ENCODE measurements at regions not wholly inside any gene's neighbourhood (a gene's known extent, or its start where the extent isn't known, plus 50 kb on each side); places are given as distances from the start of the nearest gene placed in this dataset.
"Not testable (repeated sequence)": the region's sequence is repeated elsewhere in the genome, so short reads cannot be mapped to it uniquely, and the experiment has no call there.

DNA sequence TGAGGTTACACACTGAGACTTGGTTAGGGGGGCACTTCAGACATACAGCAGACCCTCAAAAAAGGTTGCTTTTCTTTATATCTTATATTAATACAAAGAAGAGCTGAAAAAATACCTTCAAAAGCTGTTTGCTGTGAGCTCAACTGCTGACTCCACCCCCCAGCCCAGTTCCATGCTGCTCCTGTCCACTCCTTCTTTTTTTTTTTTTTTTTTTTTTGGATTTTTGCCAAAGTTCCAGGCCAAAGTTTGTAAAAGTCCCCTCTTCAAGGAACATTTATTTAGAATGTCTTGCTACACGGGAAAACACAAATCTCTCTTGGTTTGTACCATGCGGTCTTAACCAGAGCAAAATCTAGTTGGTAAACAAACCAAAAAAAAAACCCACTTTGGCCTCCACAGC, 85.3 kb upstream of the AKAP12 start:
- peak; percentile 22 for DNase-seq (ENCODE audit: low spot score)

DNA sequence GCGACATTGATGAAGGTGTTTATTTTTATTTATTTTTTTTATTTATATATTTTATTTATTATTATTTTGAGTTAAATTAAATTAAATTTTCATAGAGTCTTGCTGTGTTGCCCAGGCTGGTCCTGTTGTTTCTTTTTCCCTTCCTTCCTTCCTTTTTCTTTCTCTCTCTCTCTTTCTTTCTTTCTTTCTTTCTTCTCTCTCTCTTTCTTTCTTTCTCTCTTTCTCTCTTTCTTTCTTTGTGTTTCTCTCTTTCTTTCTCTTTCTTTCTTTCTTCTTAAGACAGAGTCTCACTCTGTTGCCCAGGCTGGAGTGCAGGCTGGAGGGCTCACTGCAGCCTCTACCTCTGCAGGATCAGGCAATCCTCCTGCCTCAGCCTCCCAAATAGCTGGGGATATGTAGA, 84.7 kb upstream of the AKAP12 start:
- DNase-seq (ENCODE audit: low spot score): no peak

DNA sequence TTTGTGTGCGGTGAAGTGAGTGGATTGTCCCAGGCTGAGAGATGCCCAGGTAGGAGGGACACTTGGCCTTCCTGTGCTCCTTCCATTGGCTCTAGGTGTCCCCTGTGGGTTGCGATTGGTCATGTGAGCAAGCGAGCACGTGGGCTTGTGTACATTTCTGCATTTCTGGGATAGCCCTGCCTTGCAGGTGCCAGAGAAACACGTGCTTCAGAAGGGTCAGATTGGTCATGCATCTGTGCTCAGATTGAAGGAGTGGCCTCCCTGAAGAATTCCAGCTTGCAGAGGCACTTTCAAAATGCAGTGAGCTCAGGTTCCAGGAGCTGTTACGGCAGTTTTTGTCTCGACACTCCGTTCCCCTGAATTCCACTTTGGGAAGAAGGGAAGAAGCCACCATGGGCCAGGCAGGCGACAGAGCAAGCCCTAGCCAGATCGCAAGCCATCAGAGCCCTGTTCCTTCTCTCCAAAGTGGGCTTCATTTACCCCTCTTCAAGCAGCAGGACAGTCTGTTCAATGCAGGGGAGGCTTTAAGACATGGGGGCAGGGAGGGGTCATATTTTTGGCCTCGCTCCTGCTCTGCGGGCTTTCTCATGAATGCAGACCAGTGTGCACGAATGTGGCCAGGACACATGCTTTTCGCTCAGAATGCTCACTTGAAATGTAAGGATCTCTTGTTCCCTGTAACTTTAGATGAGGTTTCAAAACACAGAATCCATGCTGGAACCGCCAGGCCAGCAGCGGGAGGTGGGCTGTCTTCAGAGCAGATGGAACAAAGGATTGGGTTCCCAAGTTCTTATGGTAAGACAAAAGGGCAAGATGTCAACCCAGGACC, 78.6 kb upstream of the AKAP12 start:
- DNase-seq (ENCODE audit: low spot score): no peak

DNA sequence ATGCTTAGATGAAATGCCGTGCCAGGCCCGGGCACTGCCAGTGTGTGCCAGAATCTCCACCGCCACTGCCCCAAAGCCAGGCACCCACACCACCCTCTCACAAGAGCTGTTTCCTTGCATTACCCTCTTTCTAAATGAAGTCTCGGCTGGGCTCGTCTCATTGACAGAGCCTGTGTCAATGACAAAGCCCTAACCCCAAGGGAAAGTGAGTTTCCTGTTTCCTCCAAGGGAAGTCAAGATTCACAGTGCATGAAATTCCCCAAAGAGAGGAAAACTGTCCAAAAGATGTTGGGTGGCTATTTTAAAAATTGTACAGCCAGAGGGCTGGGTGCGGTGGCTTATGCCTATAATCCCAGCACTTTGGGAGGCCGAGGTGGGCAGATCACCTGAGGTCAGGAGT, 75.4 kb upstream of the AKAP12 start:
- no peak for DNase-seq (ENCODE audit: low spot score)

DNA sequence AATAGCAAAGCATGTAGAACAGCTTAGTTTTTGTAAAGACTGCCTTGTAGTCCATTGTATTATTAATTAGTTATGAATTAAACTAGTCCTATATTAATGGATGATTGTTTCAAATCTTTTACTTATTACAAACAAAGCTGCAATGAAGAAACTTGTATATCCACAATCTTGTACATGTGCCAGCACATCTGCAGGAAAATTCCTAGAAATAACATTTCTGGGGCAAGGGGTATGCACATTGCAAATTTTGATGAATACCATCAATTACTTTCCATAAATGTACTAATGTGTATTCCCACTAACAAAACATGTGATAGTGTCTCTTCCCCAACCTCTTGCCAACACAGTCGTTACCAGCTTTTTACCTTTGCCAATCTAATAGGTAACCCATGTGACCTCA, 73.6 kb upstream of the AKAP12 start:
- DNase-seq (ENCODE audit: low spot score): no peak

DNA sequence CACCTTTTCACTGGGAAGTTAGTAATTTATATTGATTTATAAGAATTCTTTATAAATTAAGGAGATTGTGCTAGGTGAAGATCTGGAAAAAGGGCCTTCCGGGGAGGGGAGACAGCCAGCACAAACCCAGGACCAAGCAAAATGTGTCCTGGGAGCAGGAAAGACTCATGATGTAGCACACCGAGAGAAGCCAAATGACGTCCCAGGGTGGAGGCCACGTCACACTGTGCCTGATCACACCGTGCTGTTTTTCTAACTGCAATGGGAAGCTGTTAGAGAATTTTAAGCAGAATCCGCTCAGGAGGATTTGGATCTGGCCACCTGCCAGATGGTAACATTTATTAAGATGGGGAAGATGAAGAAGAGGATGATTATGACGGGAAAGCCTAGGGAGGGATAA, 72.7 kb upstream of the AKAP12 start:
- DNase-seq (ENCODE audit: low spot score): no peak

DNA sequence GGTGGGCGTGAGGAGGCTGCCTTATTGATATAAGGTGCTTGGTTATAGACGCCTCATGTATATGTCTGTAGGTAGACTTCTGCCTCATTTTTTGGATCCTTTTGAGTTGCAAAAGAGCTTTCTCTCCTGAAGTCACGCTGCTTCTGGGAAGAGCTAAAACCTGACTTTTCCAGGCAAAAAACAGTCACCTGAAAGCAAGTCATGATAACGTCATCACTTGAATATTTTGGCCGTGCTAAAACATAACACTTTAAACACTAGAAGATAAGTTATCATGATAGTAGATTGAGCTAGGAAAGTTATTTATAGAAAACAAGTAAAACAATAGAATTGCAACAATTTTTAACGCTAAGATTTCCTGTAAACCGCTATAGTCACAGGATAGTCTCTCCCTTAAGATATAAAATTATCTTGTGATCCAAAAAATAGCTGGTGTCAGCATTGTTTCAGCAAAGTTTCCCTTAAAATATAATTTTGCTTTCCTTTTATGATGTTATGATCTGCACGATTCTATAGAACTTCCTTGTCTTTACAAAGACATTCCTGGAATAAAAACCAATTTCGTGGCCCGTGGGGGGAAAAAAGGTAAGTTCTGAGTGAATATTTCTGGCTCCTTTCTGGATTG, 69.0 kb upstream of the AKAP12 start:
- no peak for DNase-seq (ENCODE audit: low spot score)

DNA sequence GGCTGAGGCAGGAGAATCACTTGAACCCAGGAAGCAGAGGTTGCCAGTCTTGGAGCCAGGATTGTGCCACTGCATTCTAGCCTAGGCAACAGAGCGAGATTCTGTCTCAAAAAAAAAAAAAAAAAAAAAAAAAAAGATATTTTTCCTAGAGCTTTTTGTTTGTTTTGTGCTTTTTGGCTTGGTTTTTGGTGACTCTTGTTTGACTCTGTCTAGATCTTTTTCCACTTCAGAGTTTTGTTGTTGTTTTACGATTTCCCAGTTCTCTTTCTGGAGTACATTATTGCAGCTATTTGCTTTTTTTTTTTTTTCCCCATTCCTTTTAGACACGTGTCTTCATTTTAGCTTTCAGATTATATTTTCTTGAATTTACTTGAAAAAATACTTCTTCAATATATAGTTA, 67.0 kb upstream of the AKAP12 start:
- no peak for DNase-seq (ENCODE audit: low spot score)

DNA sequence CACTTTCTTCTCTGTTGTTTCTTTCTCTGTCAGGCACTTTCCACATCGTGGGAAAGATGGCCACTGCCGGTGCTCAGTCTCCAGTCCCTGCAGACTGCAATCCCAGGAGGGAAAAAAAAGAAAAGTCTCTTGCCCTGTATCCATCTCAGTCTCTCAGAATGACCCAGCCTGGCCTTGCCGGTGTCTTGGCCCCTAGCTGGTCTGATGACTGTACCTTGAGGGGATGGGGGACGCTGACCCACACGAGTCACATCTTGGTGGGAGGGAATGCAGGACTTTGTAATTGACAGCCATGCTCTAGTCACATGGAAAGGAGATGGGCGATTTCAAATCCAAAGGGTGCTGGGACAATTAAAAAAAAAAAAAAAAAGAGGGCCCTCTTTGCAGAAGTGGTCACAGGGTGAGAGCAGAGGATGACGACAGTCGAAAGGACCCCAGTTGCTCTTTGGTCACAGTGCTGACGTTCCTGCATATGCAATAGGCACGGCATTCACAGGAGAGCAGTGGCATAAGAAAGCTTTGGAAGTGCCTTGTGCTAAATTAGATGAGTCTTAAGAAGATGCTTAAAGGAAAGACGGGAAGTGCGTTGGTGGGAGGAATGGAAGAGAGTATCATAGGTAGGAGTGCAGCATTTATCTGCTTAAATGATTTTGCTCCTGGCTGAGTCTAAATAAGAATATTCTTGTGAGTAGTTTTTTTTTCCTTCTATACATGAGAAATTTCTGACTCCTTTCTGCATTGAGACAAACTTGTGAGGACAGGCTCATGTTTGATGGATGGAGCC, 63.9 kb upstream of the AKAP12 start:
- DNase-seq (ENCODE audit: low spot score): no peak

DNA sequence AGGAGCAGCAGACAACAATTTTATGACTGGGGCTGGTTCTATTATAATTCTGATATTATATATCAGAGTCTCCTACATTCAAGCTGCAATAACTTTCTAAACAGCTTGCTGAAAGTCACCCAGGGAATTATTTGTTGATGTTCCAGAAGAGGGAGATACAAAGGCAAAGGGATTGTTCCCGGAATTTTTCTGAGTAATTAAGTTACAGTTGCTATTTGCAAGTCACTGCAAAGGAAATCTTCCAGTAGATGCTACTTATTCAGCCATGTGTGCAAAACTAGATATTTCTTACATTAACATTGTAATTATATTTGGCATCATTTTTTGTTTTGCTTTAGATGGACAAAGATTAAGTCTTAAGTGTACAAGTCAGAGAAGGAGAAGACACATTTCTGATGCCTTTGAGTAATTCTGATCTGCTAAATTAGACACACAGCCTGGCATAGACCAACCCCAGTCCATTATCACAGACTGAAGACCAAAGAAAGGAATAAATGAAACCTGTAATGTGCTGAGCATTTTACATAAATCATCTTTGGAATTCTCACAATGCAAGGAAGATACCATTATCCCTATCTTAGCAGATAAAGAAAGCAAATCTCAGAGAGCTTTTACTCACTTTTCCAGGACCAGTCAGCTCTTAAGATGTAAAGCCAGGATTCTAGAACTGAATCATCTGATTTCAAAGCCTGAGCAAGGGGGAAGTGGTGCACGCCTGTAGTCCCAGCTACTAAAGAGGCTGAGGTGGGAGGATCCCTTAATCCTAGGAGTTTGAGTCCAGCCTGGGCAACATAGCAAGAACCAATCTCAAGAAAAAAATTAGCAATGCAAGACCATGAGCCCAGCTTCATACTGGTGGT, 62.6 kb upstream of the AKAP12 start:
- DNase-seq (ENCODE audit: low spot score): no peak

DNA sequence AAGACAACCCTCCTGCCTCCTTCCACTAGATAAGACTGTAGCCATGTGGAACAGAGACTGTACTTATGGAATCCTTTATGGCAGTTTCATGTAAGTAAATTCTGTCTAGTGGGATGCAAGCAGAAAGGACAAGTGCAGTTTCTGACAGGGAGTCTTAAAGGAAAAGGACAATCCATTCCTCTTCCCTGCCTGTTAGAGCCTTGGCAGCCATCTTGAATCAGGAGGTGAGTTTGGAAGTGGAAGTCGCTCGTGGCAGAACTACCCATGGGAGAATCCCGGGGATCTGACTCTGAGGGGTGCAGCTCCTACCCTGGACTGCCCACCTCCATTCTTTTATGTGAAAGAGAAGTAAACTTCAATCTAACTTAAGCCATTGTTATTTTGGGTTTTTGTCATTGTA, 61.4 kb upstream of the AKAP12 start:
- DNase-seq (ENCODE audit: low spot score): no peak

DNA sequence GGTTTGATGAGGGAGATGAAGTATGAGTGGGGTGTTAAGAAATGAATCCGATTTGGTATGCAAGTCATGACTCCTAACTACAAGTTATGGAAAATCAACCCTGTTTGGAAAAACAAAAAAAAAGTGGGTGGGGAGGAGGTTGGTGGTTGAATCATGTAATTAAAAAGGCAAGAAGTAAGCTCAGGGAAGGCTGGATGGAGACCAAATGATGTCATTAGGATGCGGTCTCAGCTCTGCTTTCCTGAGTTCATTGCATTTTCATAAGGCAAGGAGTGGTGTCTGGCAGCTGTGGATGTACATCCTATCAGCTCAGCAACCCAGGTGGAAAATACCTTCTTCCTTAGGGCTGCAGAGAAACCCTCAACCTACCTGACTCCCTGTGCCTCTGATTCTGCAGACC, 60.4 kb upstream of the AKAP12 start:
- peak; percentile 52 for DNase-seq (ENCODE audit: low spot score)

DNA sequence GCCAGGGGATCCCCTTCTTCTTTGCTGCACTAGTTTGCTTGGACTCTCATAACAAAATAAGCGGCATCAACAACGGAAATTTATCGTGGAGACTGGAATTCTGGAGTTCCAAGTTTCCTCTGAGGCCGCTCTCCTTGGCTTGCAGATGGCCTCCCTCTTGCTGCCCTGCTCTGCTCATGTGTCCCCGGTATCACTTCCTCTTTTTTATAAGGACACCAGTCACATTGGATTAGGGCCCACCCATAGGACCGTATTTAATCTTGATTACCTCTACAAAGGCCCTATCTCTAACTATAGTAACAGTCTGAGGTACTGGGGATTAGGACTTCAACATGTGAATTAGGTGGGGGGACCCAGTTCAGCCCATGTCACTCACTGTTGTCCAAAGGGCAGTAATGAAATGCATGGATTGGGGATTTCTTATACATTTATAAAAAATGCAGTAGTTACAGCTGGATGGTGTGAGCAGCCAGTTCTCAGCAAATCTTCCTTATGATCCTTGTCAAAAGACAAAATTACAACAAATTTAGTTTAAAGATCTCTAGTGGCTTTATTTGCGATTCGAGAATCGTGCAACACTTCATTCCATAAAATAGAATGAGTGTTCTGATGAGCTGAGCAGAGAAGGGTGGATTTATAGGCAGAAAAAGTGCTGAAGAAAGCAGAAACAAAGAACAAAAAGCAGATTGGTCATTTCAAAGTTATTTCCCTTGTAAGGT, 59.3 kb upstream of the AKAP12 start:
- no peak for DNase-seq (ENCODE audit: low spot score)

DNA sequence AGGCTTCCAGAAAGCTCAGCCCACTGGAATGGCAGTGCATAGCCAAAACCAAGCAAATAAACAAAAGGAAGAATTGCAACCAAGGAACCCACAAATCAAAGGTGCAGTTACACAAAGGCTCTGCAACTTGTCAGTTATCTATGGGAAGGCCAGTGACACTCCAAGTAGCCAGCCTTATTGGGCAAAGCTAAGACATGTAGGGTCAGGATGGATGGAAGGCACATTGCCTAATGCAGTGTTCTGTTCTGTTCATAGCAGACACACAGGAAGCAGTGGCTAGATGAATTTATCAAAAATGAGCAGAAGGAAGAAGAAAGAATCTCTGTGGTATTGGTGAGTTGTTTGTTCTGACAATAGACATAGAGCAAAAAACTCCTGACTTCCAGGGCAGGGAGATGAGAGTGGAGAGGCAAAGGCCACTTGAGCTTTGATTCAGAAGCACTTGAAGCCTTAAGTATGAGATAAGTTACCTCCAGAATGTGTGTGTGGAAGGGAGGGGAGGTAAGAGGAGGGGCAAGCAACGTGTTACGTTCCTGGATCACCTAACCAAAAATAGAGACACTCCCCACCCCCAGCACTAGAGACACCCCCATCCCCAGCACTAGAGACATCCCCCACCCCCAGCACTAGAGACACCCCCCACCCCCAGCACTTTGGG, 57.9 kb upstream of the AKAP12 start:
- no peak for DNase-seq (ENCODE audit: low spot score)

DNA sequence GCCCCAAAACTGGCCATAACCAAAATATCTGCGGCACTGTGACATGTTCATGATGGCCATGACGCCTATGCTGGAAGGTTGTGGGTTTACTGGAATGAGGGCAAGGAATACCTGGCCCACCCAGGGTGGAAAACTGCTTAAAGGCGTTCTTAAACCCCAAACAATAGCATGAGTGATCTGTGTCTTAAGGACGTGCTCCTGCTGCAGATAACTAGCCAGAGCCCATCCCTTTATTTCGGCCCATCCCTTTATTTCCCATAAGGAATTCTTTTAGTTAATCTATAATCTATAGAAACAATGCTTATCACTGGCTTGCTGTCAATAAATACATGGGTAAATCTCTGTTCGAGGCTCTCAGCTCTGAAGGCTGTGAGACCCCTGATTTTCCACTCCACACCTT, 56.8 kb upstream of the AKAP12 start:
- DNase-seq (ENCODE audit: low spot score): not testable (repeated sequence)

DNA sequence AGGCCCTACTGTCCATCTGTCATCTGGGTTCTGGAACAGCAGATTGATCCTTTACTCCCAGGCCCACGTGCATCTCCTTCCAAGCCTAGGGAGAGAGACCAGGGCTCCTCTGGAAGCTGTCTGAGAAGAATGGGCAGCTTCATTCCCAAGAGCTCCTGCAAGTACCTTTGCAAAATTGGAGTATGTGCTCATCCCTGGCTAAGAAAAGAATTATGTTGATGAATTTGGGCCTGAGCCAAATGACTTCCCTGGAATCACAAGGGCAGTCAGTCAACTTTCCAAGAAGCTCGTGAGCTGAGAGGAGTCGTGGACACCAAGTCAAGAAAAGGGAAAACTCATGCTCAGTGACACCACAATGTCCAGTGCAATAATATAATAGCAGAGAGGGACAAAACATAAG, 54.6 kb upstream of the AKAP12 start:
- DNase-seq (ENCODE audit: low spot score): no peak

DNA sequence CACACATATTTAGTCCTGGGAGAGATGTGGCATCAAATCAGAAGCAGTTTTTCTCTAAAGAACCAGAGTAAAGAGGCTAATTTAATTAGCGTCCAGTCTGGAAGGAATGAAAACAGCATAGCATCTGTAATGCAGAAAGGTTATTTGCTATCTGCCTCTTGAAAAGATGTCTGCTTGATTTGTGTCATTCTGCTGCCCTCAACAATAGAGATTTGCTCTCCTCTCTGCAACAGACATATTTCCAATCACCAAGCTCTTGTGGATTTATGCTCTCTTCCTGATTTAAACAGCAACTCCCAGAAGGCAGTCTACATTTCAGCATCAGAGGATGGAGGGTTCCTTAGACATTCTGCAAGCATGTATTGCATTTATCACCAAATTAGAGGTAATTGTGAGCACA, 53.5 kb upstream of the AKAP12 start:
- DNase-seq (ENCODE audit: low spot score): no peak

DNA sequence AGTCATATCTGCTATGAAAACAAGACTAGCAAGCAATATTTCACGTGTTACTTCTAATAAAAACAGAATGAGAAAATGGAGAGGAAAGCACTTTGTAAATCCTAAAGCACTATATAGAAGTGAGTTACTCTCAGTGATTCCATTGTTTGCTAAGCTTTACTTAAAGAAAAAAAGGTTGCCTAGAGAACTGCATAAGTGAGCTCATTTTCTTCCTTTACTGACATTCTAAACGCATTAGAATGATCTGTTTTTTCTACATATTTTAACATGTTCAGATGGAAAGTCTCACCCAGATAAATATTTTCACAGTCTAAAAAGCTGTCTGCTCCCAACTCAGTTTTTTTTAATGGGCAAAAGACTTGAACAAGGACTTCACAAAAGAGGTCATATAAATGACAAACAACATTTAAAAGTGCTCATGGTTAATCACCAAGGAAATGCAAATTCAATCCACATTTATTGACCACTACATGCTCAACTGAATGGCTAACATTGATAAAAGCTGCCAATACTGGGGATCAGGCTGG, 52.9 kb upstream of the AKAP12 start:
- DNase-seq (ENCODE audit: low spot score): no peak
